GM12892 (cell line): ENCODE measurements at regions not wholly inside any gene's neighbourhood (a gene's known extent, or its start where the extent isn't known, plus 50 kb on each side); places are given as distances from the start of the nearest gene placed in this dataset.

Experiments used
- POLR2A ChIP-seq: IDR thresholded peaks from 2 replicates; pipeline ENCODE4 v1.6.1; 2011; ENCODE audit warnings: low read depth, low read length, control low read depth
- POLR2AphosphoS5 ChIP-seq: IDR thresholded peaks from 2 replicates; pipeline ENCODE4 v1.6.1; 2011; ENCODE audit warnings: low read depth, low read length, control low read depth
- TAF1 ChIP-seq: IDR thresholded peaks from 2 replicates; pipeline ENCODE4 v1.6.1; 2011; ENCODE audit warnings: low read depth, mild to moderate bottlenecking, control low read depth, low read length, borderline replicate concordance

GRCh38 chr2:2756886-2757285 lies 425.8 kb upstream of the MYT1L start:
- no peak for TF ChIP-seq POLR2AphosphoS5
- TF ChIP-seq POLR2A: no peak
- no peak for TF ChIP-seq TAF1
